K562 (cell line): ENCODE measurements at regions not wholly inside any gene's neighbourhood (a gene's known extent, or its start where the extent isn't known, plus 50 kb on each side); places are given as distances from the start of the nearest gene placed in this dataset.

ENCODE experiments used
- EP300 ChIP-seq: IDR thresholded peaks from 2 replicates; pipeline ENCODE4 v1.6.1; 2012; ENCODE audit warnings: low read length, improper control_type of control experiment
- NR4A1 ChIP-seq, 2 experiments: fragments of 250-450 bp in 1 of 2; fragments of 450-650 bp in 1 of 2; sonication (Bioruptor Pico) in 1 of 2; IDR thresholded peaks; 2 replicates each; pipeline versions ENCODE4 v1.4.0 to v1.6.1; 2016 to 2020; ENCODE audit warnings: mild to moderate bottlenecking in 2 of 2, missing compliant biosample characterization in 1 of 2, missing genetic modification characterization in 1 of 2, moderate library complexity in 1 of 2
- POLR2A ChIP-seq: fragments of 450-650 bp; conservative IDR thresholded peaks from 2 replicates; pipeline ENCODE4 v1.6.1; 2016
- SP1 ChIP-seq: sonication (generic); formaldehyde crosslinking; IDR thresholded peaks from 2 replicates; pipeline ENCODE4 v1.8.1; 2022; ENCODE audit warnings: mild to moderate bottlenecking, missing genetic modification reagents
- TBP ChIP-seq: optimal IDR thresholded peaks from 2 replicates; pipeline ENCODE3; 2011; ENCODE audit warnings: low read depth, low read length, improper control_type of control experiment
- ZNF311 ChIP-seq: fragments of 250-450 bp; sonication (Bioruptor Pico); IDR thresholded peaks from 2 replicates; pipeline ENCODE4 v1.4.0; 2020; ENCODE audit warnings: mild to moderate bottlenecking, moderate library complexity
- TF ChIP-seq, protein P1 (sequence below), 3 experiments: IDR thresholded peaks in 2 of 3; conservative IDR thresholded peaks in 1 of 3; 2 replicates each; pipeline ENCODE4 v1.5.1; 2011 to 2012; ENCODE audit warnings: low read length in 3 of 3, mild to moderate bottlenecking in 3 of 3, control low read depth in 2 of 3, improper control_type of control experiment in 1 of 3, inconsistent platforms in 1 of 3, low read depth in 1 of 3, mixed read lengths in 1 of 3, moderate library complexity in 1 of 3; ENCODE audit not compliant: insufficient read depth in 2 of 3
- TF ChIP-seq, protein P2 (sequence below): fragments of 200-600 bp; sonication (generic); IDR thresholded peaks from one replicate; pipeline ENCODE4 v1.6.1; 2012; ENCODE audit warnings: mild to moderate bottlenecking, low read depth, low read length, inconsistent platforms
- TF ChIP-seq, protein P3 (sequence below): fragments of 450-650 bp; conservative IDR thresholded peaks from 2 replicates; pipeline ENCODE4 v1.6.1; 2016; ENCODE audit warnings: missing genetic modification characterization, low read depth, mild to moderate bottlenecking, missing compliant biosample characterization, moderate library complexity

DNA sequence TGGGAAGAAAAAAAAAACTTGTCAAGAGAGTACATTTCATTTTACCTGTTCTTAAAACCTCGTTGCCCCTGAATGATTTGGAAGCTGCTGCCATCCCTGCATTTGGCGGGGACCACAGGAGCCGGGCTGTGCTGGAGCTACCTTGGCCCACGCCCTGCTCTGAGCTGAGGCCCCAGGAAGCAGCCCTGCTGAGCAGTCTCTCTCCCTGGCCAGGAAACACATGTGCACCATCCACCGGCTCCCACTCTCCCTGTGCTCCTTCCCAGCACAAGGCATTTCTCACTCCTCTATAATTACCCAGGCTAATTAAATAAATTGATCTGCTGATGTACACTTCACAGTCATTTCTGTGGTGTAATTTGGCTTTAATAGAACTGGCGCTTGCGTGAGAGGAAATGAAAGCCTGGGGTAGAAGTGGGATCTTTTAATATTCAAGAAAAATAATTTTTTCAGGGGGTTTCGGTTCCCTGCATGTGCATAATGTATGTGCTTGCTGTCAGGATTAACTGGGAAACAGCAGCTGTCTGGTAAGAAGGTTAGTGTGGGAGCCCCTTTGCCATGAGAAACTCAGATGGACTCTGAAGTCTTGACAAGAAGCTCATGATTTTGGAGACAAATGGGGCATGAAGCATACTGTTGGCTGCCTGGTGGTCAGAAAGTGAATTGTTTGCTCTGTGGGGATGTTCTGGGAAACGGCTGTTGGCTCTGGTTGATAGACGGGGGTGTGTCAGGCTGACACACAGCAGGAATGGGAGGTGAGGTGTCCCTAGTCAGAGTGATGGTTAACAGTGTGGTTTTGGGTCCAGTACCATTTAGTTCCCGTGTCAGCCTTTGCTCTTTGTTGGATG, 252.3 kb upstream of the EEF2KMT start:
- TF ChIP-seq POLR2A, result no peak
- TF ChIP-seq, protein P1, sequence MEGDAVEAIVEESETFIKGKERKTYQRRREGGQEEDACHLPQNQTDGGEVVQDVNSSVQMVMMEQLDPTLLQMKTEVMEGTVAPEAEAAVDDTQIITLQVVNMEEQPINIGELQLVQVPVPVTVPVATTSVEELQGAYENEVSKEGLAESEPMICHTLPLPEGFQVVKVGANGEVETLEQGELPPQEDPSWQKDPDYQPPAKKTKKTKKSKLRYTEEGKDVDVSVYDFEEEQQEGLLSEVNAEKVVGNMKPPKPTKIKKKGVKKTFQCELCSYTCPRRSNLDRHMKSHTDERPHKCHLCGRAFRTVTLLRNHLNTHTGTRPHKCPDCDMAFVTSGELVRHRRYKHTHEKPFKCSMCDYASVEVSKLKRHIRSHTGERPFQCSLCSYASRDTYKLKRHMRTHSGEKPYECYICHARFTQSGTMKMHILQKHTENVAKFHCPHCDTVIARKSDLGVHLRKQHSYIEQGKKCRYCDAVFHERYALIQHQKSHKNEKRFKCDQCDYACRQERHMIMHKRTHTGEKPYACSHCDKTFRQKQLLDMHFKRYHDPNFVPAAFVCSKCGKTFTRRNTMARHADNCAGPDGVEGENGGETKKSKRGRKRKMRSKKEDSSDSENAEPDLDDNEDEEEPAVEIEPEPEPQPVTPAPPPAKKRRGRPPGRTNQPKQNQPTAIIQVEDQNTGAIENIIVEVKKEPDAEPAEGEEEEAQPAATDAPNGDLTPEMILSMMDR (IDR thresholded peaks at IDR 0.05 in 2 of 3, conservative IDR thresholded peaks at IDR 0.05 in 1 of 3; ENCODE audit: insufficient read depth in 2 of 3, low read depth in 1 of 3, low read length in 3 of 3), result no peak
- TF ChIP-seq, protein P2, sequence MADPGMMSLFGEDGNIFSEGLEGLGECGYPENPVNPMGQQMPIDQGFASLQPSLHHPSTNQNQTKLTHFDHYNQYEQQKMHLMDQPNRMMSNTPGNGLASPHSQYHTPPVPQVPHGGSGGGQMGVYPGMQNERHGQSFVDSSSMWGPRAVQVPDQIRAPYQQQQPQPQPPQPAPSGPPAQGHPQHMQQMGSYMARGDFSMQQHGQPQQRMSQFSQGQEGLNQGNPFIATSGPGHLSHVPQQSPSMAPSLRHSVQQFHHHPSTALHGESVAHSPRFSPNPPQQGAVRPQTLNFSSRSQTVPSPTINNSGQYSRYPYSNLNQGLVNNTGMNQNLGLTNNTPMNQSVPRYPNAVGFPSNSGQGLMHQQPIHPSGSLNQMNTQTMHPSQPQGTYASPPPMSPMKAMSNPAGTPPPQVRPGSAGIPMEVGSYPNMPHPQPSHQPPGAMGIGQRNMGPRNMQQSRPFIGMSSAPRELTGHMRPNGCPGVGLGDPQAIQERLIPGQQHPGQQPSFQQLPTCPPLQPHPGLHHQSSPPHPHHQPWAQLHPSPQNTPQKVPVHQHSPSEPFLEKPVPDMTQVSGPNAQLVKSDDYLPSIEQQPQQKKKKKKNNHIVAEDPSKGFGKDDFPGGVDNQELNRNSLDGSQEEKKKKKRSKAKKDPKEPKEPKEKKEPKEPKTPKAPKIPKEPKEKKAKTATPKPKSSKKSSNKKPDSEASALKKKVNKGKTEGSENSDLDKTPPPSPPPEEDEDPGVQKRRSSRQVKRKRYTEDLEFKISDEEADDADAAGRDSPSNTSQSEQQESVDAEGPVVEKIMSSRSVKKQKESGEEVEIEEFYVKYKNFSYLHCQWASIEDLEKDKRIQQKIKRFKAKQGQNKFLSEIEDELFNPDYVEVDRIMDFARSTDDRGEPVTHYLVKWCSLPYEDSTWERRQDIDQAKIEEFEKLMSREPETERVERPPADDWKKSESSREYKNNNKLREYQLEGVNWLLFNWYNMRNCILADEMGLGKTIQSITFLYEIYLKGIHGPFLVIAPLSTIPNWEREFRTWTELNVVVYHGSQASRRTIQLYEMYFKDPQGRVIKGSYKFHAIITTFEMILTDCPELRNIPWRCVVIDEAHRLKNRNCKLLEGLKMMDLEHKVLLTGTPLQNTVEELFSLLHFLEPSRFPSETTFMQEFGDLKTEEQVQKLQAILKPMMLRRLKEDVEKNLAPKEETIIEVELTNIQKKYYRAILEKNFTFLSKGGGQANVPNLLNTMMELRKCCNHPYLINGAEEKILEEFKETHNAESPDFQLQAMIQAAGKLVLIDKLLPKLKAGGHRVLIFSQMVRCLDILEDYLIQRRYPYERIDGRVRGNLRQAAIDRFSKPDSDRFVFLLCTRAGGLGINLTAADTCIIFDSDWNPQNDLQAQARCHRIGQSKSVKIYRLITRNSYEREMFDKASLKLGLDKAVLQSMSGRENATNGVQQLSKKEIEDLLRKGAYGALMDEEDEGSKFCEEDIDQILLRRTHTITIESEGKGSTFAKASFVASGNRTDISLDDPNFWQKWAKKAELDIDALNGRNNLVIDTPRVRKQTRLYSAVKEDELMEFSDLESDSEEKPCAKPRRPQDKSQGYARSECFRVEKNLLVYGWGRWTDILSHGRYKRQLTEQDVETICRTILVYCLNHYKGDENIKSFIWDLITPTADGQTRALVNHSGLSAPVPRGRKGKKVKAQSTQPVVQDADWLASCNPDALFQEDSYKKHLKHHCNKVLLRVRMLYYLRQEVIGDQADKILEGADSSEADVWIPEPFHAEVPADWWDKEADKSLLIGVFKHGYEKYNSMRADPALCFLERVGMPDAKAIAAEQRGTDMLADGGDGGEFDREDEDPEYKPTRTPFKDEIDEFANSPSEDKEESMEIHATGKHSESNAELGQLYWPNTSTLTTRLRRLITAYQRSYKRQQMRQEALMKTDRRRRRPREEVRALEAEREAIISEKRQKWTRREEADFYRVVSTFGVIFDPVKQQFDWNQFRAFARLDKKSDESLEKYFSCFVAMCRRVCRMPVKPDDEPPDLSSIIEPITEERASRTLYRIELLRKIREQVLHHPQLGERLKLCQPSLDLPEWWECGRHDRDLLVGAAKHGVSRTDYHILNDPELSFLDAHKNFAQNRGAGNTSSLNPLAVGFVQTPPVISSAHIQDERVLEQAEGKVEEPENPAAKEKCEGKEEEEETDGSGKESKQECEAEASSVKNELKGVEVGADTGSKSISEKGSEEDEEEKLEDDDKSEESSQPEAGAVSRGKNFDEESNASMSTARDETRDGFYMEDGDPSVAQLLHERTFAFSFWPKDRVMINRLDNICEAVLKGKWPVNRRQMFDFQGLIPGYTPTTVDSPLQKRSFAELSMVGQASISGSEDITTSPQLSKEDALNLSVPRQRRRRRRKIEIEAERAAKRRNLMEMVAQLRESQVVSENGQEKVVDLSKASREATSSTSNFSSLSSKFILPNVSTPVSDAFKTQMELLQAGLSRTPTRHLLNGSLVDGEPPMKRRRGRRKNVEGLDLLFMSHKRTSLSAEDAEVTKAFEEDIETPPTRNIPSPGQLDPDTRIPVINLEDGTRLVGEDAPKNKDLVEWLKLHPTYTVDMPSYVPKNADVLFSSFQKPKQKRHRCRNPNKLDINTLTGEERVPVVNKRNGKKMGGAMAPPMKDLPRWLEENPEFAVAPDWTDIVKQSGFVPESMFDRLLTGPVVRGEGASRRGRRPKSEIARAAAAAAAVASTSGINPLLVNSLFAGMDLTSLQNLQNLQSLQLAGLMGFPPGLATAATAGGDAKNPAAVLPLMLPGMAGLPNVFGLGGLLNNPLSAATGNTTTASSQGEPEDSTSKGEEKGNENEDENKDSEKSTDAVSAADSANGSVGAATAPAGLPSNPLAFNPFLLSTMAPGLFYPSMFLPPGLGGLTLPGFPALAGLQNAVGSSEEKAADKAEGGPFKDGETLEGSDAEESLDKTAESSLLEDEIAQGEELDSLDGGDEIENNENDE, result no peak
- TF ChIP-seq, protein P3, sequence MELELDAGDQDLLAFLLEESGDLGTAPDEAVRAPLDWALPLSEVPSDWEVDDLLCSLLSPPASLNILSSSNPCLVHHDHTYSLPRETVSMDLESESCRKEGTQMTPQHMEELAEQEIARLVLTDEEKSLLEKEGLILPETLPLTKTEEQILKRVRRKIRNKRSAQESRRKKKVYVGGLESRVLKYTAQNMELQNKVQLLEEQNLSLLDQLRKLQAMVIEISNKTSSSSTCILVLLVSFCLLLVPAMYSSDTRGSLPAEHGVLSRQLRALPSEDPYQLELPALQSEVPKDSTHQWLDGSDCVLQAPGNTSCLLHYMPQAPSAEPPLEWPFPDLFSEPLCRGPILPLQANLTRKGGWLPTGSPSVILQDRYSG (tag), result no peak
- no peak for TF ChIP-seq EP300
- TF ChIP-seq SP1 (CRISPR knock-in tag), result no peak
- TF ChIP-seq ZNF311 (CRISPR knock-in tag), result no peak
- no peak for TF ChIP-seq NR4A1 (CRISPR knock-in tag; IDR thresholded peaks at IDR 0.05)
- no peak for TF ChIP-seq NR4A1 (tag; IDR thresholded peaks at IDR 0.05)
- no peak for TF ChIP-seq TBP
